ENCODE measurements at regions not wholly inside any gene's neighbourhood (a gene's known extent, or its start where the extent isn't known, plus 50 kb on each side); places are given as distances from the start of the nearest gene placed in this dataset.

DNA sequence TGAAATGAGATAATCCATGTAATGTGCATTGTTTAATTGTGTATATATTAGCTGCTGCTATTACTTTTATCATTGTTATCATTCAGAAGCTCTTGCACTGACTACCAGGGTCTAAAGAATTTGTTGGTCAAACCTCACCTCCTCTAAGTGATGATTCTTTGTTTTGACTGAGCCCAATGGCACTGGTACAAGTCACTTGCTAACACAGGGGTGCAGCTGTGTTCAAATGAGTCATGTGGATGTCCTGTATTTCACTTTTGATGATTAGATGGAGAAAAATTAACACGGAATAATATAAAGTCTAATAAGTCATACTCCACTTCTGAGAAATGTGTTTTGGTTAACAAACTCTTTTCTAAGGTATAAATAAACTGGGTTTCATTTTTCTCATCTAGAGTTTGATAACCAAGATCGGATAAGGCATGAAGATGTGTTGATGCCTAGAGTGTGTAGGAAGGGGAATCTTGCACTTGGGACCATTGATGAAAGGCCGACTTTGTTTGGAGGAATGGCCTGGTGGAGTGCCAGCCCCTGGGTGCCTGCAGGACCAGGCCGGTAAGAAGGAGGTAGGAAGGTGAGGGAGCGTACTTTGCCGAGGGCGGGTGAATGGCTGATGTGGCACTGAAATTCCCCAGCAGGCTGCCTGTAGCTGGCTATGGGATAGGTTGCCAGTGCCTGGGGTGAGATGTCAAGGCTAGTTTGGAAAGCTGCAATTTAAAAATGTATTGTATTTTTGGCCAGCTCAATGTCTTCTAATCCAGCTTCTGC is 244.7 kb upstream of the ZPLD1 start:
- H3K9me3 ChIP-seq (ENCODE audit: low read depth): no peaks in the 10 kb centered on the region
- no peaks in the 10 kb centered on the region for H3K27me3 ChIP-seq
- H3K27ac ChIP-seq: no peak overlapping the region
- H3K36me3 ChIP-seq: no peaks in the 10 kb centered on the region
- DNase-seq (ENCODE audit: low read depth in 1 of 2, low spot score in 1 of 2): no peak
- TF ChIP-seq, protein P1, sequence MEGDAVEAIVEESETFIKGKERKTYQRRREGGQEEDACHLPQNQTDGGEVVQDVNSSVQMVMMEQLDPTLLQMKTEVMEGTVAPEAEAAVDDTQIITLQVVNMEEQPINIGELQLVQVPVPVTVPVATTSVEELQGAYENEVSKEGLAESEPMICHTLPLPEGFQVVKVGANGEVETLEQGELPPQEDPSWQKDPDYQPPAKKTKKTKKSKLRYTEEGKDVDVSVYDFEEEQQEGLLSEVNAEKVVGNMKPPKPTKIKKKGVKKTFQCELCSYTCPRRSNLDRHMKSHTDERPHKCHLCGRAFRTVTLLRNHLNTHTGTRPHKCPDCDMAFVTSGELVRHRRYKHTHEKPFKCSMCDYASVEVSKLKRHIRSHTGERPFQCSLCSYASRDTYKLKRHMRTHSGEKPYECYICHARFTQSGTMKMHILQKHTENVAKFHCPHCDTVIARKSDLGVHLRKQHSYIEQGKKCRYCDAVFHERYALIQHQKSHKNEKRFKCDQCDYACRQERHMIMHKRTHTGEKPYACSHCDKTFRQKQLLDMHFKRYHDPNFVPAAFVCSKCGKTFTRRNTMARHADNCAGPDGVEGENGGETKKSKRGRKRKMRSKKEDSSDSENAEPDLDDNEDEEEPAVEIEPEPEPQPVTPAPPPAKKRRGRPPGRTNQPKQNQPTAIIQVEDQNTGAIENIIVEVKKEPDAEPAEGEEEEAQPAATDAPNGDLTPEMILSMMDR (IDR thresholded peaks at IDR 0.05; ENCODE audit: low read depth, low read length): no peak
- no peaks in the 10 kb centered on the region for H3K4me1 ChIP-seq (ENCODE audit: low read depth)
- no peak overlapping the region for H3K4me3 ChIP-seq

DNA sequence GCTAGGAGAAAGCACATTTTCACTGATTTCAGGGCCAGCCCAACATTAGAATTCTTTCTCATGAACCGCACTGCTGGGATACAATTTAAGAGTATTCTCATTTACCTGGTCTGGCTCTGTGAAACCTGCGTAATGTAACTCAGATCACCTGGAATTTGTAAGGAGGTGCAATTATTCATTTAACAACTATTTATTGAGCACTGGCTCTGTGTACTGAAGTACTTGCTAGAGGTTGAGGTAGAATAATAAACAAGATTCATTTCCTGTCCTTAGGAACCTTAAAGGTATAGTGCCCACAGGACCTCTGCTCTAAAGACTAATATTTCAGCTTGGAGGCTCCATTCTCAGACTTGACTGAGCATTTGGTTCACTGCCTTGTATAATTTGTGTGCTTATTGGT is 242.2 kb upstream of the ZPLD1 start:
- Histone ChIP-seq H3K4me3 (no peak overlapping the region), H3K36me3 (no peaks in the 10 kb centered on the region), H3K27me3 (no peaks in the 10 kb centered on the region), H3K9me3 (ENCODE audit: low read depth) (no peaks in the 10 kb centered on the region), H3K4me1 (ENCODE audit: low read depth) (no peaks in the 10 kb centered on the region), H3K27ac (no peak overlapping the region)
- TF ChIP-seq, protein P1 (IDR thresholded peaks at IDR 0.05; ENCODE audit: low read depth, low read length): no peak
- DNase-seq (ENCODE audit: low read depth in 1 of 2, low spot score in 1 of 2): no peak

DNA sequence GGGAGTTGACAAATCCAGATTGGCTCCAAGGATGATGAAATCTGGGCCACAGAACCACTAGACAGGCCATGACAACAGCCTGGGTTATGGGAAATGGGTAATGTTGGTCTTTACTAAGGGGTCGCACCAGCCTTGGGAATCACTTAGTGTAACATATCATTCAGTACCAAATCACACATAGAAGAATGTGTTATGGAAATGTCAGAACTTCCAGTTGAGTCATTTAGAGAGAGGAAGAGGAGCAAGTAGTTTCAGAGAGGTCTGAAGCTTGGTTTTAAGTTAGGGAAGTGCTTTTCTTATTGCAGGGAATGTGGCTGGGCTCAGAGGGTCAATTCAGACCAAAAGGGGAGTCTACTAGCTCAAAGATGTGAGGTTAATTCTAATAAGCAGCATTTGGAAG is 241.6 kb upstream of the ZPLD1 start:
- TF ChIP-seq, protein P1 (IDR thresholded peaks at IDR 0.05; ENCODE audit: low read depth, low read length): no peak
- no peak for DNase-seq (ENCODE audit: low read depth in 1 of 2, low spot score in 1 of 2)
- Histone ChIP-seq H3K36me3 (no peaks in the 10 kb centered on the region), H3K27ac (no peak overlapping the region), H3K27me3 (no peaks in the 10 kb centered on the region), H3K9me3 (ENCODE audit: low read depth) (no peaks in the 10 kb centered on the region), H3K4me3 (no peak overlapping the region), H3K4me1 (ENCODE audit: low read depth) (no peaks in the 10 kb centered on the region)

DNA sequence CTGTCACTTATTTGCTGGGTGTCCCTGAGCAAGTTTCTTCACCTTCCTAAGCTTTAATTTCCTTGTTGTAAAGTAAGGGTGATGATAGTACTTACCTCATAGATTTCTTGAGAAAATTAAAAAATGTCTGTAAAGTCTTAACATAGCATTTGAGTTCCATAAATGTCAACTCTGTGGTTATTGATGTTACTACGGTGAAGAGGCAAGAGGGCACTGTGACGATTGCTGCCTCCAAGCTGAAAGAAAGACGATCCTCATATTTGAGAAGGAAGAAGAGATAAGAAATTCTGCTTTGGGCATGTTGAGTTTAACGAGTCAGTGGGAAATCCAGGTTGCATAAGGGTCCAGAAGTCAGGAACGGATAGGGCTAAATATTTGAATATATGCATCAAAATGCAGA is 240.8 kb upstream of the ZPLD1 start:
- Histone ChIP-seq H3K27me3 (no peaks in the 10 kb centered on the region), H3K4me3 (no peak overlapping the region), H3K4me1 (ENCODE audit: low read depth) (no peaks in the 10 kb centered on the region), H3K36me3 (no peaks in the 10 kb centered on the region), H3K27ac (no peak overlapping the region), H3K9me3 (ENCODE audit: low read depth) (no peaks in the 10 kb centered on the region)
- no peak for DNase-seq (ENCODE audit: low read depth in 1 of 2, low spot score in 1 of 2)
- TF ChIP-seq, protein P1 (IDR thresholded peaks at IDR 0.05; ENCODE audit: low read depth, low read length): no peak

DNA sequence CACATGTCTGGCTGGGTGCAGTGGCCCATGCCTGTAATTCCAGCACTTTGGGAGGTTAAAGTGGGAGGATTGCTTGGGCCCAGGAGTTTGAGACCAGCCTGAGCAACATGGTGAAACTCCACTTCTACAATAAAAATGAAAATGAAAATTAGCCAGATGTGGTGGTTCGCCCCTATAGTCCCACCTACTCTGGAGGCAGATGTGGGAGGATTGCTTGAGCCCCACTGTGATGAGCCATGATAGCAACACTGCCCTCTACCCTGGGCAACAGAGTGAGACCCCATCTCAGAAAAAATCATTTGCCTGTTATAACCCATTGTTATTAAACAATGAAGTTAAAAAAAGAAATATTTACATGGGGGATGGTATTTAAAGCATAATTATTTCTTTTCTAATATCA is 240.1 kb upstream of the ZPLD1 start:
- H3K9me3 ChIP-seq (ENCODE audit: low read depth): no peaks in the 10 kb centered on the region
- H3K27me3 ChIP-seq: no peaks in the 10 kb centered on the region
- TF ChIP-seq, protein P1 (IDR thresholded peaks at IDR 0.05; ENCODE audit: low read depth, low read length): no peak
- no peak for DNase-seq (ENCODE audit: low read depth in 1 of 2, low spot score in 1 of 2)
- no peaks in the 10 kb centered on the region for H3K4me1 ChIP-seq (ENCODE audit: low read depth)
- H3K4me3 ChIP-seq: no peak overlapping the region
- no peak overlapping the region for H3K27ac ChIP-seq
- no peaks in the 10 kb centered on the region for H3K36me3 ChIP-seq

Data from cardiac muscle cell (in vitro differentiated cells and primary cell).